ENCODE measurements at regions not wholly inside any gene's neighbourhood (a gene's known extent, or its start where the extent isn't known, plus 50 kb on each side); places are given as distances from the start of the nearest gene placed in this dataset.
"Not testable (repeated sequence)": the region's sequence is repeated elsewhere in the genome, so short reads cannot be mapped to it uniquely, and the experiment has no call there.

- DNase-seq = no peak
These were observed 1168.7 kb upstream of the CELF2 start for GRCh38 chr10:9848981-9849380.

GRCh38 chr10:9850415-9850814 lies 1167.3 kb upstream of the CELF2 start:
- DNase-seq = no peak

- DNase-seq = no peak
These were observed 1165.9 kb upstream of the CELF2 start for GRCh38 chr10:9851808-9852207.

- no peak for DNase-seq
These were observed 1164.0 kb upstream of the CELF2 start for GRCh38 chr10:9853405-9854355.

GRCh38 chr10:9855451-9855850 lies 1162.2 kb upstream of the CELF2 start:
- DNase-seq = not testable (repeated sequence)

GRCh38 chr10:9858816-9859215 lies 1158.9 kb upstream of the CELF2 start:
- DNase-seq = no peak

GRCh38 chr10:9860045-9860444 lies 1157.6 kb upstream of the CELF2 start:
- DNase-seq = no peak

- no peak for DNase-seq
These were observed 1154.0 kb upstream of the CELF2 start for GRCh38 chr10:9863559-9864121.

- DNase-seq = no peak
These were observed 1149.2 kb upstream of the CELF2 start for GRCh38 chr10:9868499-9868898.

- DNase-seq = no peak
These were observed 1148.5 kb upstream of the CELF2 start for GRCh38 chr10:9869205-9869604.

- DNase-seq = no peak
These were observed 1148.0 kb upstream of the CELF2 start for GRCh38 chr10:9869606-9870176.

- DNase-seq = no peak
These were observed 1142.3 kb upstream of the CELF2 start for GRCh38 chr10:9875353-9875752.

GRCh38 chr10:9877978-9878377 lies 1139.7 kb upstream of the CELF2 start:
- no peak for DNase-seq

- no peak for DNase-seq
These were observed 1139.3 kb upstream of the CELF2 start for GRCh38 chr10:9878383-9878782.

- DNase-seq = no peak
These were observed 1131.9 kb upstream of the CELF2 start for GRCh38 chr10:9885761-9886160.

- DNase-seq = no peak
These were observed 1130.9 kb upstream of the CELF2 start for GRCh38 chr10:9886772-9887171.

- no peak for DNase-seq
These were observed 1122.2 kb upstream of the CELF2 start for GRCh38 chr10:9895453-9895852.

GRCh38 chr10:9895981-9896380 lies 1121.7 kb upstream of the CELF2 start:
- no peak for DNase-seq

- DNase-seq = no peak
These were observed 1118.9 kb upstream of the CELF2 start for GRCh38 chr10:9898633-9899395.

- DNase-seq = no peak
These were observed 1116.9 kb upstream of the CELF2 start for GRCh38 chr10:9900751-9901150.

- no peak for DNase-seq
These were observed 1115.7 kb upstream of the CELF2 start for GRCh38 chr10:9901971-9902370.

- no peak for DNase-seq
These were observed 1107.2 kb upstream of the CELF2 start for GRCh38 chr10:9910446-9910845.

- no peak for DNase-seq
These were observed 1106.2 kb upstream of the CELF2 start for GRCh38 chr10:9911488-9911887.
